DOHH2 (cell line): ENCODE measurements at regions not wholly inside any gene's neighbourhood (a gene's known extent, or its start where the extent isn't known, plus 50 kb on each side); places are given as distances from the start of the nearest gene placed in this dataset.

Experiments
- EZH2phosphoT487 ChIP-seq: fragments of 200-600 bp; sonication (generic); IDR thresholded peaks from 2 replicates; pipeline ENCODE4 v1.6.1; 2017; ENCODE audit warnings: borderline replicate concordance, mild to moderate bottlenecking, antibody characterized with exemption, low read length, moderate library complexity, mixed read lengths
- TF ChIP-seq, protein P1 (sequence below): fragments of 200-600 bp; sonication (generic); IDR thresholded peaks from one replicate; pipeline ENCODE4 v1.5.1; 2014; ENCODE audit warnings: antibody characterized with exemption, mild to moderate bottlenecking, low read depth, low read length; ENCODE audit not compliant: poor library complexity, severe bottlenecking

GRCh38 chr2:190794790-190795189 is 85.8 kb upstream of the GLS start:
- TF ChIP-seq, protein P1, sequence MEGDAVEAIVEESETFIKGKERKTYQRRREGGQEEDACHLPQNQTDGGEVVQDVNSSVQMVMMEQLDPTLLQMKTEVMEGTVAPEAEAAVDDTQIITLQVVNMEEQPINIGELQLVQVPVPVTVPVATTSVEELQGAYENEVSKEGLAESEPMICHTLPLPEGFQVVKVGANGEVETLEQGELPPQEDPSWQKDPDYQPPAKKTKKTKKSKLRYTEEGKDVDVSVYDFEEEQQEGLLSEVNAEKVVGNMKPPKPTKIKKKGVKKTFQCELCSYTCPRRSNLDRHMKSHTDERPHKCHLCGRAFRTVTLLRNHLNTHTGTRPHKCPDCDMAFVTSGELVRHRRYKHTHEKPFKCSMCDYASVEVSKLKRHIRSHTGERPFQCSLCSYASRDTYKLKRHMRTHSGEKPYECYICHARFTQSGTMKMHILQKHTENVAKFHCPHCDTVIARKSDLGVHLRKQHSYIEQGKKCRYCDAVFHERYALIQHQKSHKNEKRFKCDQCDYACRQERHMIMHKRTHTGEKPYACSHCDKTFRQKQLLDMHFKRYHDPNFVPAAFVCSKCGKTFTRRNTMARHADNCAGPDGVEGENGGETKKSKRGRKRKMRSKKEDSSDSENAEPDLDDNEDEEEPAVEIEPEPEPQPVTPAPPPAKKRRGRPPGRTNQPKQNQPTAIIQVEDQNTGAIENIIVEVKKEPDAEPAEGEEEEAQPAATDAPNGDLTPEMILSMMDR = no peak
- TF ChIP-seq EZH2phosphoT487 = no peak
